ENCODE measurements at regions not wholly inside any gene's neighbourhood (a gene's known extent, or its start where the extent isn't known, plus 50 kb on each side); places are given as distances from the start of the nearest gene placed in this dataset.

DNA sequence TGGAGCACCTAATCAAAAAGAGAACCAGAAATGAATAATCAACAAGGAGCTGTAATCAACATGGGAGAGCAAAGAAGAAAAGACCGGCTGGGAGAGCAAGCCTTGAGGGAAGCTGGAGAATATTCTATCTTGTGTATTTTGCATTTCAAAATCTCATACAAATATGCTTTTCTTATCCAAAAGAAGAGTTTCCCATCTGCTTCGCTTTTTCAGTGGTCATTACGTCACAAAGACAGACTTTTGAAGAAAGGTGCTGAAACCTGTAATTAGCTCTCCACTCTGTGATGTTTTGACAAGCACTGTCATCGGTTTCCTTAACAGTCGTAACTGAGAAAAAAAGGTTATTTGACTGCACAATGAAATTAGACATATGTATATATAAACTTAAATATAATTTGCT, 139.1 kb upstream of the TACR1 start:
- Histone ChIP-seq H4K20me1 (ENCODE audit: insufficient read depth, low read length) (no peaks in the 10 kb centered on the region), H3K36me3 (ENCODE audit: insufficient read depth, low read length) (no peaks in the 10 kb centered on the region), H3K9me3 (ENCODE audit: low read length) (no peaks in the 10 kb centered on the region), H3K4me2 (ENCODE audit: low read length) (no peak overlapping the region), H3K4me3 (ENCODE audit: low read depth, low read length, poor library complexity, severe bottlenecking) (no peak overlapping the region), H3K79me2 (ENCODE audit: insufficient read depth, low read depth, low read length) (no peaks in the 10 kb centered on the region), H3K27ac (ENCODE audit: low read depth, low read length, poor library complexity, severe bottlenecking) (no peak overlapping the region), H3K4me1 (ENCODE audit: insufficient read depth, low read length, poor library complexity, severe bottlenecking) (no peaks in the 10 kb centered on the region), H3K9me2 (ENCODE audit: insufficient read depth, low read length) (no peaks in the 10 kb centered on the region), H2AFZ (ENCODE audit: low read length) (no peak overlapping the region)
- CTCF ChIA-PET (ENCODE audit: unreplicated experiment) = no interaction called here
- BruUV-seq (replicated peaks) = no TSS peak
- no peak for DNase-seq (ENCODE audit: low spot score)
- POLR2A ChIA-PET = no interaction called here
- no peak for TF ChIP-seq EZH2phosphoT487 (IDR thresholded peaks at IDR 0.05; ENCODE audit: borderline replicate concordance, low read depth, low read length)
- TF ChIP-seq, protein P1, sequence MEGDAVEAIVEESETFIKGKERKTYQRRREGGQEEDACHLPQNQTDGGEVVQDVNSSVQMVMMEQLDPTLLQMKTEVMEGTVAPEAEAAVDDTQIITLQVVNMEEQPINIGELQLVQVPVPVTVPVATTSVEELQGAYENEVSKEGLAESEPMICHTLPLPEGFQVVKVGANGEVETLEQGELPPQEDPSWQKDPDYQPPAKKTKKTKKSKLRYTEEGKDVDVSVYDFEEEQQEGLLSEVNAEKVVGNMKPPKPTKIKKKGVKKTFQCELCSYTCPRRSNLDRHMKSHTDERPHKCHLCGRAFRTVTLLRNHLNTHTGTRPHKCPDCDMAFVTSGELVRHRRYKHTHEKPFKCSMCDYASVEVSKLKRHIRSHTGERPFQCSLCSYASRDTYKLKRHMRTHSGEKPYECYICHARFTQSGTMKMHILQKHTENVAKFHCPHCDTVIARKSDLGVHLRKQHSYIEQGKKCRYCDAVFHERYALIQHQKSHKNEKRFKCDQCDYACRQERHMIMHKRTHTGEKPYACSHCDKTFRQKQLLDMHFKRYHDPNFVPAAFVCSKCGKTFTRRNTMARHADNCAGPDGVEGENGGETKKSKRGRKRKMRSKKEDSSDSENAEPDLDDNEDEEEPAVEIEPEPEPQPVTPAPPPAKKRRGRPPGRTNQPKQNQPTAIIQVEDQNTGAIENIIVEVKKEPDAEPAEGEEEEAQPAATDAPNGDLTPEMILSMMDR (conservative IDR thresholded peaks at IDR 0.05; ENCODE audit: low read length) = no peak
- intact Hi-C loops (cut with micrococcal nuclease; ENCODE audit: unreplicated experiment) = no loop called here

DNA sequence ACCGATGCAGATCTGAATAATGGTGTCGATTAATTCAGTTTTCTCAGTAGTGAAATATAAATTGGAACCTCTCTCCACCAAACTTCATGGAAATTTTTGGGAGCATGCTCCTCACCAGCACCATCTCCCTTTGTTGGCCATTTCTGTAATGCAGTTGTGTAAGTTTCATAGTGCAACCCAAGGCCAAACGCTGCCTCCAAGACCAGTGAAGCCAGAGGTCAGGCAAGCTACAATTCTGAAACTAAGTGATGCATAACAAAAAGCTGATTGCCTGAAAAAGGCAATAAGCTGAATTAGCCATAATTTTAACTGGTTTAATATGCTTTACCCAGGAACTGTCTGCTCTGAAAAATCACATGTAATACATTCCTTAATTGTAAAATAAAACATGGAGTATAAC, 138.3 kb upstream of the TACR1 start:
- intact Hi-C loops (cut with micrococcal nuclease; ENCODE audit: unreplicated experiment) = no loop called here
- H3K4me2 ChIP-seq (ENCODE audit: low read length) = no peak overlapping the region
- no peak overlapping the region for H2AFZ ChIP-seq (ENCODE audit: low read length)
- H3K9me3 ChIP-seq (ENCODE audit: low read length) = no peaks in the 10 kb centered on the region
- no peaks in the 10 kb centered on the region for H4K20me1 ChIP-seq (ENCODE audit: insufficient read depth, low read length)
- H3K27ac ChIP-seq (ENCODE audit: low read depth, low read length, poor library complexity, severe bottlenecking) = no peak overlapping the region
- H3K4me3 ChIP-seq (ENCODE audit: low read depth, low read length, poor library complexity, severe bottlenecking) = no peak overlapping the region
- H3K4me1 ChIP-seq (ENCODE audit: insufficient read depth, low read length, poor library complexity, severe bottlenecking) = no peaks in the 10 kb centered on the region
- ChIA-PET CTCF (ENCODE audit: unreplicated experiment) (no interaction called here), POLR2A (no interaction called here)
- no peaks in the 10 kb centered on the region for H3K79me2 ChIP-seq (ENCODE audit: insufficient read depth, low read depth, low read length)
- no peaks in the 10 kb centered on the region for H3K36me3 ChIP-seq (ENCODE audit: insufficient read depth, low read length)
- TF ChIP-seq, protein P1 (conservative IDR thresholded peaks at IDR 0.05; ENCODE audit: low read length) = no peak
- no peak for TF ChIP-seq EZH2phosphoT487 (IDR thresholded peaks at IDR 0.05; ENCODE audit: borderline replicate concordance, low read depth, low read length)
- no peak for DNase-seq (ENCODE audit: low spot score)
- no peaks in the 10 kb centered on the region for H3K9me2 ChIP-seq (ENCODE audit: insufficient read depth, low read length)
- BruUV-seq (replicated peaks) = no TSS peak

DNA sequence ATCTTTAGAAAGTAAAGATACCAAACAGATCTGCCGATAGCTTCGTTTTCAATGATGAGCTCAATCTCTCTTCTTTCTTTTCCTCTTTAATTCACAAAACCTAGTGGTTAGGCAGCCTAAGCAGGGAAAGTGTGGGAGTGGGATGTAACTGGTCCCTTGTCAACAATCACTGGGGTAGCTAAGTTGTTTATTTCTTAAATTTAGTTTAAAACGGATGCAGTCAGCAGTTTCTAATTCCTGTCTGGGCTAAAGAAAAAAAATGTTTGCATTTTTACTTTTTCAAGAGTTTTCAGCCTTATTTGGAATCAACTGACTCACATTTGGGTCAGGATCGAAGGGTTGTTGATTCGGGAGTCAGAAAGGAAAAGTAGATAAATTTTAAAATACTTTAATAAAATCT, 137.7 kb upstream of the TACR1 start:
- Histone ChIP-seq H3K9me2 (ENCODE audit: insufficient read depth, low read length) (no peaks in the 10 kb centered on the region), H3K79me2 (ENCODE audit: insufficient read depth, low read depth, low read length) (no peaks in the 10 kb centered on the region), H4K20me1 (ENCODE audit: insufficient read depth, low read length) (no peaks in the 10 kb centered on the region), H3K27ac (ENCODE audit: low read depth, low read length, poor library complexity, severe bottlenecking) (no peak overlapping the region), H3K4me1 (ENCODE audit: insufficient read depth, low read length, poor library complexity, severe bottlenecking) (no peaks in the 10 kb centered on the region), H3K36me3 (ENCODE audit: insufficient read depth, low read length) (no peaks in the 10 kb centered on the region), H2AFZ (ENCODE audit: low read length) (no peak overlapping the region), H3K9me3 (ENCODE audit: low read length) (no peaks in the 10 kb centered on the region), H3K4me2 (ENCODE audit: low read length) (no peak overlapping the region), H3K4me3 (ENCODE audit: low read depth, low read length, poor library complexity, severe bottlenecking) (no peak overlapping the region)
- TF ChIP-seq EZH2phosphoT487 (IDR thresholded peaks at IDR 0.05; ENCODE audit: borderline replicate concordance, low read depth, low read length) = no peak
- TF ChIP-seq, protein P1 (conservative IDR thresholded peaks at IDR 0.05; ENCODE audit: low read length) = no peak
- no peak for DNase-seq (ENCODE audit: low spot score)
- POLR2A ChIA-PET = no interaction called here
- intact Hi-C loops (cut with micrococcal nuclease; ENCODE audit: unreplicated experiment) = no loop called here
- CTCF ChIA-PET (ENCODE audit: unreplicated experiment) = no interaction called here
- BruUV-seq (replicated peaks) = no TSS peak

Data from OCI-LY7 (cell line).